Heart right ventricle (tissue), 16 donors: ENCODE measurements at regions not wholly inside any gene's neighbourhood (a gene's known extent, or its start where the extent isn't known, plus 50 kb on each side); places are given as distances from the start of the nearest gene placed in this dataset.
A peak's percentile ranks its signal among the peaks of the same experiment; 100 is the strongest.

ENCODE experiments used
- ATAC-seq, 8 donors: fragments of 200-7000 bp; cut with Tn5 transposase; one replicate each; pipeline ENCODE4 v1.9.1; 2020; ENCODE audit warnings: mild to moderate bottlenecking in 8 of 8, moderate library complexity in 8 of 8, moderate number of reproducible peaks in 1 of 8
- DNase-seq, 2 donors: peaks; one replicate each; pipeline ENCODE4 v3.0.0-alpha.2; 2020
- H3K27ac ChIP-seq, 10 donors: fragments of 200-600 bp; sonication (generic) in 2 of 10; one replicate each; pipeline versions ENCODE4 v1.5.0 to v1.8.0; 2020 to 2022; ENCODE audit warnings: mild to moderate bottlenecking in 3 of 10
- H3K27me3 ChIP-seq, 7 donors: fragments of 200-600 bp; one replicate each; pipeline ENCODE4 v1.8.0; 2021 to 2022; ENCODE audit warnings: mild to moderate bottlenecking in 2 of 7
- H3K36me3 ChIP-seq, 9 donors: fragments of 200-600 bp; sonication (generic) in 1 of 9; one replicate each; pipeline versions ENCODE4 v1.5.0 to v1.8.0; 2020 to 2022; ENCODE audit warnings: mild to moderate bottlenecking in 2 of 9
- H3K4me1 ChIP-seq, 9 donors: fragments of 200-600 bp; sonication (generic) in 1 of 9; one replicate each; pipeline versions ENCODE4 v1.5.0 to v1.8.0; 2020 to 2022; ENCODE audit warnings: mild to moderate bottlenecking in 4 of 9
- H3K4me3 ChIP-seq, 10 donors: fragments of 200-600 bp; sonication (generic) in 2 of 10; one replicate each; pipeline versions ENCODE4 v1.5.0 to v1.8.0; 2020 to 2022; ENCODE audit warnings: mild to moderate bottlenecking in 7 of 10, moderate library complexity in 2 of 10
- H3K9me3 ChIP-seq, 11 donors: fragments of 200-600 bp in 10 of 11; sonication (generic) in 2 of 11; one replicate each; pipeline versions ENCODE4 v1.5.0 to v1.8.0; 2013 to 2022; ENCODE audit warnings: mild to moderate bottlenecking in 2 of 11, control low read depth in 1 of 11, moderate library complexity in 1 of 11
- CTCF ChIP-seq, 9 donors: fragments of 200-600 bp; sonication (generic) in 2 of 9; IDR thresholded peaks; one replicate each; pipeline versions ENCODE4 v1.5.0 to v1.8.0; 2021 to 2022; ENCODE audit warnings: antibody characterized with exemption in 9 of 9, mild to moderate bottlenecking in 5 of 9, moderate library complexity in 1 of 9
- WGBS, 2 donors: extraction: QIAGEN DNeasy Blood & Tissue Kit; methylation state at CpG; one replicate each; pipeline ENCODE4 v1.1.7; 2013; ENCODE audit warnings: inconsistent platforms in 1 of 2; 5-methylcytosine and 5-hydroxymethylcytosine counted together
- intact Hi-C, 10 donors: fragments of 100-400 bp; cut with DNase I; formaldehyde crosslinking; loops; one replicate each; pipeline versions ENCODE4 v1.11.1 to v1.14.2; 2022
- donor health status: Arrhythmogenic right ventricular cardiomyopathy.
- donor health status: ischemic (EF 13 %, LVEDD 7.1; RV severe dilation, severe dysfunction).
- donor health status: healthy with polysubstance abuse.
- donor health status: DM: no; HTN: yes; CAD: no.
- donor health status: DM: no; HTN: no; CAD: no.
- donor health status: ischemic (EF 25% LVEDD 6.9; RV normal size, moderate dysfunction).
- donor health status: ischemic (EF 25% LVEDD 5.7; RV mildly dilated, moderate dysfunction).
- donor health status: healthy.
- donor health status: DM: yes; HTN: yes; CAD: no.
- donor health status: Ischemic cardiomyopathy.
- donor health status: ischemic (EF 35%, LVEDD 5.7; RV mildly dilated, moderate dysfunction).
- donor health status: nonischemic (EF 11% LVEDD 7.7; RV severe dilation, severe dysfunction).
- donor health status: DM: yes; HTN: yes; CAD: no.
- donor health status: PGD.
- donor health status: ischemic (EF 29% LVEDD 5.4; RV normal size, mild dysfunction).
- donor health status: nonischemic (EF 23%, LVEDD 6.1; RV moderate dilation, normal function).

- peaks cover 0 to 48% (median 12%) of the 10 kb centered on the region in 7 donors for H3K27me3 ChIP-seq
- H3K27ac ChIP-seq, result no peak overlapping the region
- ATAC-seq (no peak), DNase-seq (no peak)
- intact Hi-C loops, result no loop called here
- no peaks in the 10 kb centered on the region for H3K36me3 ChIP-seq
- no peaks in the 10 kb centered on the region for H3K9me3 ChIP-seq
- no peak overlapping the region for H3K4me3 ChIP-seq
- TF ChIP-seq CTCF (IDR thresholded peaks at IDR 0.05), result no peak
- H3K4me1 ChIP-seq, result peaks cover 0 to 14% (median 8%) of the 10 kb centered on the region in 9 donors
- WGBS, 2 donors, result 69% methylated on average over 3 of the region's 3 CpGs
These were observed 323.0 kb downstream of the C16orf95 start for GRCh38 chr16:86994215-86994614.

- H3K4me1 ChIP-seq, result peaks cover 0 to 14% (median 8%) of the 10 kb centered on the region in 9 donors
- intact Hi-C loops, result no loop called here
- DNase-seq, result no peak
- no peak overlapping the region for H3K4me3 ChIP-seq
- TF ChIP-seq CTCF (IDR thresholded peaks at IDR 0.05), result no peak
- ATAC-seq, result peak; percentile 29 to 82 (median 63)
- WGBS, 2 donors, result 7% methylated on average over 12 of the region's 12 CpGs
- H3K27me3 ChIP-seq, result peaks cover 0 to 48% (median 12%) of the 10 kb centered on the region in 7 donors
- no peak overlapping the region for H3K27ac ChIP-seq
- no peaks in the 10 kb centered on the region for H3K36me3 ChIP-seq
- no peaks in the 10 kb centered on the region for H3K9me3 ChIP-seq
These were observed 322.5 kb downstream of the C16orf95 start for GRCh38 chr16:86994651-86995171.

GRCh38 chr16:86995456-86995855, 321.7 kb downstream of the C16orf95 start:
- intact Hi-C loops, result no loop called here
- Histone ChIP-seq H3K9me3 (peaks cover 0 to 6% (median 0%) of the 10 kb centered on the region in 11 donors), H3K4me1 (peaks cover 0 to 14% (median 8%) of the 10 kb centered on the region in 9 donors), H3K4me3 (no peak overlapping the region), H3K27me3 (peaks cover 0 to 48% (median 12%) of the 10 kb centered on the region in 7 donors), H3K36me3 (no peaks in the 10 kb centered on the region), H3K27ac (no peak overlapping the region)
- peak in 2 of 8 donors; percentile 18 to 39 for ATAC-seq
- no peak for TF ChIP-seq CTCF (IDR thresholded peaks at IDR 0.05)
- WGBS, 2 donors, result 62 to 66% methylated on average over 15 of the region's 15 CpGs
- DNase-seq, result no peak

GRCh38 chr16:86996081-86996480, 321.1 kb downstream of the C16orf95 start:
- no peak for TF ChIP-seq CTCF (IDR thresholded peaks at IDR 0.05)

More at GRCh38 chr16:86996081-86996480, 321.1 kb downstream of the C16orf95 start:
- no peak overlapping the region for H3K27ac ChIP-seq
- peaks cover 0 to 14% (median 8%) of the 10 kb centered on the region in 9 donors for H3K4me1 ChIP-seq
- peaks cover 0 to 12% (median 2%) of the 10 kb centered on the region in 11 donors for H3K9me3 ChIP-seq
- WGBS, 2 donors, result 95 to 98% methylated on average over 10 of the region's 10 CpGs
- H3K4me3 ChIP-seq, result no peak overlapping the region
- DNase-seq (no peak), ATAC-seq (no peak)
- peaks cover 0 to 48% (median 12%) of the 10 kb centered on the region in 7 donors for H3K27me3 ChIP-seq
- intact Hi-C loops, result no loop called here
- no peaks in the 10 kb centered on the region for H3K36me3 ChIP-seq
